Caki2 (cell line): ENCODE measurements at regions not wholly inside any gene's neighbourhood (a gene's known extent, or its start where the extent isn't known, plus 50 kb on each side); places are given as distances from the start of the nearest gene placed in this dataset.

ENCODE experiments used
- DNase-seq: peaks from one replicate; pipeline ENCODE4 v3.0.0-alpha.2; 2015; ENCODE audit warnings: low read depth
- in situ Hi-C: cut with HindIII; loops from 2 replicates; pipeline ENCODE4 v1.10.0; 2016; ENCODE audit warnings: low sequenced_read_pairs, low pct_unique_long_range_greater_than_20kb, mixed read lengths

GRCh38 chr16:85971902-85972638 is 73.1 kb downstream of the IRF8 start:
- in situ Hi-C loops = no loop called here
- DNase-seq = no peak

GRCh38 chr16:85974428-85975375 is 75.7 kb downstream of the IRF8 start:
- in situ Hi-C loops = no loop called here
- DNase-seq = no peak

GRCh38 chr16:85975451-85975981 is 76.6 kb downstream of the IRF8 start:
- no peak for DNase-seq
- in situ Hi-C loops = no loop called here

GRCh38 chr16:85978291-85978775 is 79.4 kb downstream of the IRF8 start:
- no peak for DNase-seq
- in situ Hi-C loops = no loop called here

GRCh38 chr16:85978976-85979375 is 80.0 kb downstream of the IRF8 start:
- no peak for DNase-seq
- in situ Hi-C loops = no loop called here

- in situ Hi-C loops = no loop called here
- DNase-seq = no peak
These were observed 80.6 kb downstream of the IRF8 start for GRCh38 chr16:85979605-85980004.

- DNase-seq = no peak
- in situ Hi-C loops = no loop called here
These were observed 81.7 kb downstream of the IRF8 start for GRCh38 chr16:85980686-85981085.

- in situ Hi-C loops = no loop called here
- no peak for DNase-seq
These were observed 83.0 kb downstream of the IRF8 start for GRCh38 chr16:85981826-85982562.

- DNase-seq = no peak
- in situ Hi-C loops = no loop called here
These were observed 83.6 kb downstream of the IRF8 start for GRCh38 chr16:85982563-85982939.

GRCh38 chr16:85983064-85983463 is 84.1 kb downstream of the IRF8 start:
- in situ Hi-C loops = no loop called here

GRCh38 chr16:85983606-85984230 is 84.8 kb downstream of the IRF8 start:
- DNase-seq = no peak
- in situ Hi-C loops = no loop called here

More at GRCh38 chr16:85983064-85983463, 84.1 kb downstream of the IRF8 start:
- DNase-seq = no peak

GRCh38 chr16:85984231-85984880 is 85.4 kb downstream of the IRF8 start:
- in situ Hi-C loops = no loop called here

GRCh38 chr16:85984947-85985451 is 86.0 kb downstream of the IRF8 start:
- in situ Hi-C loops = no loop called here
- DNase-seq = no peak

More at GRCh38 chr16:85984231-85984880, 85.4 kb downstream of the IRF8 start:
- DNase-seq = no peak

GRCh38 chr16:85986931-85987749 is 88.2 kb downstream of the IRF8 start:
- in situ Hi-C loops = no loop called here
- no peak for DNase-seq

GRCh38 chr16:85987750-85988078 is 88.8 kb downstream of the IRF8 start:
- in situ Hi-C loops = no loop called here

GRCh38 chr16:85988306-85988705 is 89.3 kb downstream of the IRF8 start:
- DNase-seq = no peak
- in situ Hi-C loops = no loop called here

More at GRCh38 chr16:85987750-85988078, 88.8 kb downstream of the IRF8 start:
- DNase-seq = no peak
